Erythroblast (primary cell): ENCODE measurements at regions not wholly inside any gene's neighbourhood (a gene's known extent, or its start where the extent isn't known, plus 50 kb on each side); places are given as distances from the start of the nearest gene placed in this dataset.

Experiments
- GATA1 ChIP-seq: IDR thresholded peaks from 2 replicates; pipeline ENCODE4 v1.6.1; 2011; ENCODE audit warnings: low read depth, mild to moderate bottlenecking, control low read depth, low read length, moderate library complexity
- POLR2A ChIP-seq: IDR thresholded peaks from 2 replicates; pipeline ENCODE4 v1.6.1; 2011; ENCODE audit warnings: mild to moderate bottlenecking, low read length

DNA sequence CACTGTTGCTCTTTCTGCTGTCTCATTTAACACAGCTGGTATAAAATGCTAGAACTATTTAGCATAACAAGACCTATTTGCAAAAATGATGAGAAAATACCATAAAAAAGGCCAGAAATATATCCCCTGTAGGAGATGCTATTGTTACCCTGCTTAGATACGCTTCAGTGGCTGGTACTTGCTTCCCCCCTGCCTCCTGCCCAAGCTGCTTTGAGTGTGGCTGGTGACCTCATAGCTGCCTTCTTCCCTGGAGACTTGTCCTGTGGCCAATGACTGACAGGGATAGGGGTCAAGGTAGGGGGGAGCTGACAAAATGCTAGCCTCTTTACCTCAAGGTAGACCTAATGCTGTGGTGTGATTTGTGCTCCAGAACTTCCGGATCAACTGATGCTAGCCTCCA, 150.2 kb upstream of the ZEB2 start:
- TF ChIP-seq POLR2A: no peak
- no peak for TF ChIP-seq GATA1
